ENCODE measurements at regions not wholly inside any gene's neighbourhood (a gene's known extent, or its start where the extent isn't known, plus 50 kb on each side); places are given as distances from the start of the nearest gene placed in this dataset.

DNA sequence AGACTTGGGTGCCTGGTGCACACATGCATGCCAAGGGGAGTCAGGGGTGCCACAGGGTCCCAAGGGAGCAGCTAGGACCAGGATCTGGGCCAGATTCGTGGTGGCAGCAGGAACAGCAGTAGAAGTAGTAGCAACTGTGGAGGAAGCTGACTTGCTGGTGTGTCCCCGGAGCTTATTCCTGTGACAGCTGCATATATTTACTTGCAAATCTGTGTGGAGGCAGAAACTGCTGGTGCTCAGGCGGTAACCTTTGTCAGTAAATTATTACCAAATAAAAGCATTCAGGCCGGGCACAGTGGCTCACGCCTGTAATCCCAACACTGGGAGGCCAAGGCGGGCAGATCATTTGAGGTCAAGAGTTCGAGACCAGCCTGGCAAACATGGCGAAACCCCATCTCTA is 67.4 kb upstream of the RAB18 start:
- Histone ChIP-seq H3K27me3 (ENCODE audit: control insufficient read depth, insufficient read depth, low read length) (no peaks in the 10 kb centered on the region), H3K4me1 (ENCODE audit: control insufficient read depth, insufficient read depth, low read length) (no peaks in the 10 kb centered on the region), H3K4me3 (ENCODE audit: low read length) (no peak overlapping the region), H3K27ac (ENCODE audit: low read length) (no peak overlapping the region), H3K9me3 (replicated peaks; ENCODE audit: control insufficient read depth, low read depth, low read length) (no peaks in the 10 kb centered on the region), H3K36me3 (ENCODE audit: control insufficient read depth, insufficient read depth, low read length) (no peaks in the 10 kb centered on the region)
- no peak for DNase-seq
- WGBS (ENCODE audit: insufficient coverage), result 77% methylated on average over 8 of the region's 8 CpGs

DNA sequence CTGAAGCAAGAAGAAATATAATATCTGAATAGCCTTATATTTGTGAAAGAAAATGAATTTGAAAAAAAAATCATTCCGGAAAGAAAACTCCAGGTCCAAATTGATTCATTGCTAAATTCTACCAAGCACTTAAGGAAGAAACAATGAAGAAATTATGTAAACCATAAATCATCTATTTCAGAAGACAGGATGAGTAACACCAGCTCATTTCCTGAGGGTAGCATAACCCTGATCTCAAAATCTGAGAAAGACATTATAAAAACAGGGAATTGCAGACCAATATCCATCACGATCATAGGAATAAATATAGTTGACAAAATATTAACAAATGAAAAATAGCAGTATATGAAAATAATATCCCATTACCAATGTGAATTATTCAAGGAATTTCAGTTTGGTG is 70.1 kb upstream of the RAB18 start:
- no peaks in the 10 kb centered on the region for H3K4me1 ChIP-seq (ENCODE audit: control insufficient read depth, insufficient read depth, low read length)
- DNase-seq, result no peak
- H3K36me3 ChIP-seq (ENCODE audit: control insufficient read depth, insufficient read depth, low read length), result no peaks in the 10 kb centered on the region
- no peaks in the 10 kb centered on the region for H3K9me3 ChIP-seq (replicated peaks; ENCODE audit: control insufficient read depth, low read depth, low read length)
- WGBS (ENCODE audit: insufficient coverage), result no CpG with 5 or more reads among the region's 2 CpGs
- H3K4me3 ChIP-seq (ENCODE audit: low read length), result no peak overlapping the region
- no peaks in the 10 kb centered on the region for H3K27me3 ChIP-seq (ENCODE audit: control insufficient read depth, insufficient read depth, low read length)
- no peak overlapping the region for H3K27ac ChIP-seq (ENCODE audit: low read length)

DNA sequence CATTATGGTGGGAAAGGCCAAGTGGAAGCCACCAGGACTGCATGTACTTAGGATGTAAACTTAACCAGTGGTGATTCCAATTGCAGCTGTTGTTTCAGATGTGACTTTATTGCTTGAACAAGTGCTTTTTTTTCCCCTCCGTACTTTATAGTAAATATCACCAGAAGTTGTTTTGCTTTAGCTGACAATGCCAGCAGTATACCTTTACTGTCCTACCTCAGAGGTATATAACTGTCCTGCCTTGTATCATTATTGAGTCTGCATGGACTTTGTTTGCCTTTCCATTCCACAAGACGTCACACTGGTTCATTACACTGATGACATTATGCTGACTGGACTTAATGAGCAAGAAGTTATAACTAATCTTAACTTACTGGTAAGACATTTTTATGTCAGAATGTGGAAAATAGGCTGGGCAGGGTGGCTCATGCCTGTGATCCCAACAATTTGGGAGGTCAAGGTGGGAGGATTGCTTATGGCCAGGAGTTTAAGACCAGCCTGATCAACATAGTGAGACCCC is 77.1 kb upstream of the RAB18 start:
- WGBS (ENCODE audit: insufficient coverage), result no CpG with 5 or more reads among the region's 2 CpGs
- Histone ChIP-seq H3K27me3 (ENCODE audit: control insufficient read depth, insufficient read depth, low read length) (no peaks in the 10 kb centered on the region), H3K9me3 (replicated peaks; ENCODE audit: control insufficient read depth, low read depth, low read length) (no peaks in the 10 kb centered on the region), H3K36me3 (ENCODE audit: control insufficient read depth, insufficient read depth, low read length) (no peaks in the 10 kb centered on the region), H3K27ac (ENCODE audit: low read length) (no peak overlapping the region), H3K4me1 (ENCODE audit: control insufficient read depth, insufficient read depth, low read length) (no peaks in the 10 kb centered on the region), H3K4me3 (ENCODE audit: low read length) (no peak overlapping the region)
- no peak for DNase-seq

DNA sequence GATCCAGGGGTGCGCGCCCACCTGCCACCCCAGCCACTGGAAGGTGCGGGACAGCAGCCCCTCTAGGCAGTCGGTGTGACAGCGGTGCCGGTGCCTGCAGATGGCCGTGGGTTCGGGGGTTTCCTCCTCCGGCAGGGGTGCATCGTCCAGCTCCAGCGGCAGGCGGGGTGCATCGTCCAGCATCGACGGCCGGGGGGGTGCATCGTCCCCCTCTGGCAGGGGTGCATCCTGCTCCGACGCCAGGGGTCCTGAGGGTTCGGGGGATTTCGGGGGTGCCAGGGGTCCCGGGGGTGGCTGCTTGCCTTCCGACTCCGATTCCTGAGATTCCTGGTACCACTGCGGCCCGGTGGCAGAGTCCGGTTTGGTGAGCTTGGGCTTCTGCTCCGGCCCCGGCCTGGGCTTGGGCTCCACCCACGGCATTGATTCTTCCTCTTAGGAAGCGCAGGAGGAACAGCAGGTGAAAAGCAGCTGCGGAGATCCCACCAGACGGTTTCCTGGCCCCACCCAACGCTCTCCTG is 90.2 kb upstream of the RAB18 start:
- H3K4me3 ChIP-seq (ENCODE audit: low read length), result no peak overlapping the region
- WGBS (ENCODE audit: insufficient coverage), result 63% methylated on average over 32 of the region's 34 CpGs
- H3K27ac ChIP-seq (ENCODE audit: low read length), result no peak overlapping the region
- H3K36me3 ChIP-seq (ENCODE audit: control insufficient read depth, insufficient read depth, low read length), result no peaks in the 10 kb centered on the region
- no peaks in the 10 kb centered on the region for H3K9me3 ChIP-seq (replicated peaks; ENCODE audit: control insufficient read depth, low read depth, low read length)
- DNase-seq, result no peak
- H3K4me1 ChIP-seq (ENCODE audit: control insufficient read depth, insufficient read depth, low read length), result no peaks in the 10 kb centered on the region
- peaks cover 16% of the 10 kb centered on the region for H3K27me3 ChIP-seq (ENCODE audit: control insufficient read depth, insufficient read depth, low read length)

DNA sequence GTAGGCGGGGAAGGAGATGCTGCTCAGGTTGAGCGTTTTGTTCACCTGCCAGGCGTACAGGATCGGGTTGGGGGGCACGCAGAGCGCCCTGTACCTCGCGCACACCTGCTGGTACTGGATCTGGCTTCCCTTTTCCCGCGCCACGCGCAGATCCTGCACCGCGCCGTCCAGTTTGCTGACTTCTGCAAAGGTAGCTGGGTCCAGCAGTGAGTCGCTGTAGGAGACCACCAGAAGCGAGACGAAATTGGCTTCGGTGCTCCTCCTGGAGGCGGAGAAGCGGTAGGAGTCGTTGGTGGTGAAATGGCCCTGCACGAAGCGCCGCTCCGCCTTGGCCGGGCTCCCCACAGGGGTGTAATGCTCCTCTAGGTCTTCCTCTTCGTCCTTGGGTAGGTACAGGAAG is 90.7 kb upstream of the RAB18 start:
- Histone ChIP-seq H3K27me3 (ENCODE audit: control insufficient read depth, insufficient read depth, low read length) (peaks cover 16% of the 10 kb centered on the region), H3K36me3 (ENCODE audit: control insufficient read depth, insufficient read depth, low read length) (no peaks in the 10 kb centered on the region), H3K4me1 (ENCODE audit: control insufficient read depth, insufficient read depth, low read length) (no peaks in the 10 kb centered on the region), H3K27ac (ENCODE audit: low read length) (no peak overlapping the region), H3K9me3 (replicated peaks; ENCODE audit: control insufficient read depth, low read depth, low read length) (no peaks in the 10 kb centered on the region), H3K4me3 (ENCODE audit: low read length) (no peak overlapping the region)
- DNase-seq, result no peak
- WGBS (ENCODE audit: insufficient coverage), result 48% methylated on average over 22 of the region's 28 CpGs

DNA sequence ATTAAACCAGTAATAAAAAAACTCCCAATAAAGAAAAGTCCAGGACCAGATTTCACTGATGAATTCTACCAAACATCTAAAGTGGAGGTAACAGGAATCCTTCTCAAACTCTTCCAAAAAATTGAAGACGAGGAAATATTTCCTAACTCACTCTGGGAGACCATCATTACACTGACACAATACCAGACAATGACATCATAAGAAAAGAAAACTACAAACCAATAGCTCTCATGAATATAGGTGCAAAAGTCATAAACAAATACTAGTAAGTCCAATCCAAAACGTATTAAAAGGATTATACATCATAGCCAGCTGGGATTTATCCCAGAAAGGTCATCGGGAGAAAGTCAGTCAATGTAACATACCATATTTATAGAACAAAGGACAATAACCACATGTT is 94.0 kb upstream of the RAB18 start:
- Histone ChIP-seq H3K27ac (ENCODE audit: low read length) (no peak overlapping the region), H3K4me3 (ENCODE audit: low read length) (no peak overlapping the region), H3K9me3 (replicated peaks; ENCODE audit: control insufficient read depth, low read depth, low read length) (no peaks in the 10 kb centered on the region), H3K4me1 (ENCODE audit: control insufficient read depth, insufficient read depth, low read length) (no peaks in the 10 kb centered on the region), H3K36me3 (ENCODE audit: control insufficient read depth, insufficient read depth, low read length) (no peaks in the 10 kb centered on the region), H3K27me3 (ENCODE audit: control insufficient read depth, insufficient read depth, low read length) (peaks cover 16% of the 10 kb centered on the region)
- DNase-seq, result no peak
- WGBS (ENCODE audit: insufficient coverage), result 40% methylated on average over 1 of the region's 3 CpGs

DNA sequence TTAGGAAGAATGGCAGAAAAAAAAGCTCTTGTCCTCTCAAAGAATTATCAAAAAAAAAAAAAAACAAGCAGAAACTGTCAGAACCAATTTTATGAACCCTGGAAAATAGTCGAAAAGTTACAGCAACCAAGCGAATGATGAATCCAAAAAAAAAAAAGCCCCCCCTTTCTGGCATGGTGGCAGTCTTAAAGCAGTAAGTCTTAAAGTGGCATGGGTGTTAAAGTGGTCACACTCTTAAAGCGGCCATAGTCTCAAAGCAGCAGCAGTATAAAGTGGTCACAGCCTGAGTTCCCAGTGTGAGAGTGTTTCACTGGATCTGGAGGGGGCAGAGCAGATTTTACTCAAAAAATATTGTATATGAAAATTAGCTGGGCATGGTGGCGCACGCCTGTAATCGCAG is 96.8 kb upstream of the RAB18 start:
- 89% methylated on average over 4 of the region's 6 CpGs for WGBS (ENCODE audit: insufficient coverage)

DNA sequence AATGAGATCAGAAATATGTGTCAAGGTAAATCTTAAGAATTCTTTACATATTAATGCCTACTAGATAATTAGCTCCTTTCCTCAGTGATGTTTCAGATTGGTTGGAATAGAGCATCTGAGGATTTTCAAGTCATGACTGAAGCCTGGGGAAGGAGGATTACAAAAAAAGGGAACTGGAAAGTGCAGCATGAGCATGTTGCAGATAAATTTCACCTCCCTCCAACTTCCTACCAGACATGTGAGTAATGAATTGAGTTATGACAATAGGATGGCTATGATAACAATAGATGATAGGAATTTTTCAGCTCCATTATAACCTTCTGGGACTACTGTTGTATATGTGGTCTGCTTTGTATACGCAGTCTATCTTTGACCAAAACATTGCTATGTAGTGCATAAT is 104.2 kb upstream of the RAB18 start:
- Histone ChIP-seq H3K36me3 (ENCODE audit: control insufficient read depth, insufficient read depth, low read length) (no peaks in the 10 kb centered on the region), H3K27ac (ENCODE audit: low read length) (no peak overlapping the region), H3K4me3 (ENCODE audit: low read length) (no peak overlapping the region), H3K27me3 (ENCODE audit: control insufficient read depth, insufficient read depth, low read length) (no peaks in the 10 kb centered on the region), H3K4me1 (ENCODE audit: control insufficient read depth, insufficient read depth, low read length) (no peaks in the 10 kb centered on the region), H3K9me3 (replicated peaks; ENCODE audit: control insufficient read depth, low read depth, low read length) (no peaks in the 10 kb centered on the region)
- no CpG with 5 or more reads among the region's 1 CpG for WGBS (ENCODE audit: insufficient coverage)
- no peak for DNase-seq

More for the DNA sequence above, 96.8 kb upstream of the RAB18 start:
- H3K27ac ChIP-seq (ENCODE audit: low read length), result no peak overlapping the region
- no peak for DNase-seq
- no peak overlapping the region for H3K4me3 ChIP-seq (ENCODE audit: low read length)
- no peaks in the 10 kb centered on the region for H3K4me1 ChIP-seq (ENCODE audit: control insufficient read depth, insufficient read depth, low read length)
- no peaks in the 10 kb centered on the region for H3K27me3 ChIP-seq (ENCODE audit: control insufficient read depth, insufficient read depth, low read length)
- H3K9me3 ChIP-seq (replicated peaks; ENCODE audit: control insufficient read depth, low read depth, low read length), result no peaks in the 10 kb centered on the region
- H3K36me3 ChIP-seq (ENCODE audit: control insufficient read depth, insufficient read depth, low read length), result no peaks in the 10 kb centered on the region

DNA sequence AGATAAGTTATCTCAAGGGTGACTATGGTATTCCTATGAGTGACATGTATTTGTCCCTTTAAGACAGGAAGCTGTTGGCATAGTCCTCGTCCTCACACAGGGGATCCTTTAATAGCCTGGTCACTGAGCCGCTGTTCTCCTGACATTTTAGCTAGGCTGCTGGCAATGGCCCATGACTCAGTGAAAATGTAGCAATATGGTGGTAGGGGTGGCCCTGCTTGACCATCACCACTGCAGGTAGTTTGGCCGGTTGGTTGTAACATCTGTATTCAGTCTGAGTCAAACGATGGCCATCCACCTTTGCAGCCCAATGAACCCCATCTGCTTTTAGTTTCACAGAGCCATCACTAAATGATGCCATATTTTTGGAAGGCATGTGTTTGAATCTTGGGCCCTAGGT is 110.1 kb upstream of the RAB18 start:
- WGBS (ENCODE audit: insufficient coverage), result 78% methylated on average over 4 of the region's 4 CpGs
- Histone ChIP-seq H3K36me3 (ENCODE audit: control insufficient read depth, insufficient read depth, low read length) (no peaks in the 10 kb centered on the region), H3K9me3 (replicated peaks; ENCODE audit: control insufficient read depth, low read depth, low read length) (no peaks in the 10 kb centered on the region), H3K27ac (ENCODE audit: low read length) (no peak overlapping the region), H3K27me3 (ENCODE audit: control insufficient read depth, insufficient read depth, low read length) (no peaks in the 10 kb centered on the region), H3K4me1 (ENCODE audit: control insufficient read depth, insufficient read depth, low read length) (no peaks in the 10 kb centered on the region), H3K4me3 (ENCODE audit: low read length) (no peak overlapping the region)
- no peak for DNase-seq

DNA sequence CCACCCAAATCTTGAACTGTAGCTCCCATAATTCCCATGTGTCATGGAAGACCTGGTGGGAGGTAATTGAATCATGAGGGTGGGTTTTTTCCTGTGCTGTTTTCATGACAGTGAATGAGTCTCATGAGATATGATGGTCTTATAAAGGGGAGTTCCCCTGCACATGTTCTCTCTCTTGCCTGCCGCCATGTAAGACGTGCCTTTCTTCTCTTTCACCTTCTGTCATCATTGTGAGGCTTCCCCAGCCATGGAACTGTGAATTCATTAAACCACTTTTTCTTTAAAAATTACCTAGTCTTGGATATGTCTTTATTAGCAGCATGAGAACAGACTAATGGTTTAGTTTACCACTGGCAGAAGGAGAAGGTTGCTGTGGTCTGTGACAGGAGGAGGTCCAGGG is 111.5 kb upstream of the RAB18 start:
- H3K27ac ChIP-seq (ENCODE audit: low read length), result no peak overlapping the region
- no peak overlapping the region for H3K4me3 ChIP-seq (ENCODE audit: low read length)
- no peaks in the 10 kb centered on the region for H3K9me3 ChIP-seq (replicated peaks; ENCODE audit: control insufficient read depth, low read depth, low read length)
- DNase-seq, result no peak
- no peaks in the 10 kb centered on the region for H3K27me3 ChIP-seq (ENCODE audit: control insufficient read depth, insufficient read depth, low read length)
- no peaks in the 10 kb centered on the region for H3K36me3 ChIP-seq (ENCODE audit: control insufficient read depth, insufficient read depth, low read length)
- WGBS (ENCODE audit: insufficient coverage), result no CpG with 5 or more reads among the region's 2 CpGs
- H3K4me1 ChIP-seq (ENCODE audit: control insufficient read depth, insufficient read depth, low read length), result no peaks in the 10 kb centered on the region

DNA sequence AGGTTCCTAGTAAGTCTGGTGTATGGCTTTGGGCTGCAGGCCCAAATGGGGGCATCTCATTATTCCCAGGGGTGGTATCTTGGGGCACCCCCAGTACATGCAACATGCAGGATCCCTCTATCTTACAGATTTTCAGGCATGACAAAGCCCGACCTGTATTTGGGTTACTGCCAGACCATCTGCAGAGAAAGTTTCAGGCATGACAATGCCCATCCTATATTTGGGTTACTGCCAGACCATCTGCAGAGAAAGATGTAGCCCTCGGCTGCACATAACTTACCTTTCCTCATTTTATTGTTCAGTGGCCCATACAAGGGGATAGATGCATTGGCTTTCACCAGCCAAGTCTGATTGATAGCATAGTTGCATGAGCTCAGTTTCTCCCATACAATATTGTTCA is 112.2 kb upstream of the RAB18 start:
- no peaks in the 10 kb centered on the region for H3K9me3 ChIP-seq (replicated peaks; ENCODE audit: control insufficient read depth, low read depth, low read length)
- H3K4me3 ChIP-seq (ENCODE audit: low read length), result no peak overlapping the region
- H3K27me3 ChIP-seq (ENCODE audit: control insufficient read depth, insufficient read depth, low read length), result no peaks in the 10 kb centered on the region
- no peak for DNase-seq
- 50% methylated on average over 1 of the region's 2 CpGs for WGBS (ENCODE audit: insufficient coverage)
- H3K36me3 ChIP-seq (ENCODE audit: control insufficient read depth, insufficient read depth, low read length), result no peaks in the 10 kb centered on the region
- no peaks in the 10 kb centered on the region for H3K4me1 ChIP-seq (ENCODE audit: control insufficient read depth, insufficient read depth, low read length)
- no peak overlapping the region for H3K27ac ChIP-seq (ENCODE audit: low read length)
